SH-SY5Y (cell line): ENCODE measurements at regions not wholly inside any gene's neighbourhood (a gene's known extent, or its start where the extent isn't known, plus 50 kb on each side); places are given as distances from the start of the nearest gene placed in this dataset.

ENCODE experiments used
- GATA2 ChIP-seq: IDR thresholded peaks from 2 replicates; pipeline ENCODE4 v1.6.1; 2011; ENCODE audit warnings: mild to moderate bottlenecking, low read depth, low read length
- GATA3 ChIP-seq: IDR thresholded peaks from 2 replicates; pipeline ENCODE4 v1.6.1; 2011; ENCODE audit warnings: low read depth, mild to moderate bottlenecking, low read length, moderate library complexity

GRCh38 chr3:159486580-159486979, 502.1 kb upstream of the IL12A start:
- TF ChIP-seq GATA2 (no peak), GATA3 (no peak)
